ENCODE measurements at regions not wholly inside any gene's neighbourhood (a gene's known extent, or its start where the extent isn't known, plus 50 kb on each side); places are given as distances from the start of the nearest gene placed in this dataset.
A peak's percentile ranks its signal among the peaks of the same experiment; 100 is the strongest.

GRCh38 chr22:44379817-44380755, 67.3 kb upstream of the SHISAL1 start:
- Histone ChIP-seq H3K27me3 (ENCODE audit: insufficient read depth, low read length) (peaks cover 47% of the 10 kb centered on the region), H3K36me3 (ENCODE audit: insufficient read depth, low read length) (no peaks in the 10 kb centered on the region), H3K4me3 (ENCODE audit: insufficient read depth, low read length) (no peak overlapping the region), H2AFZ (ENCODE audit: low read length) (no peak overlapping the region), H3K79me2 (ENCODE audit: insufficient read depth, low read length) (no peaks in the 10 kb centered on the region), H3K4me2 (ENCODE audit: insufficient read depth, low read length) (no peak overlapping the region), H3K27ac (ENCODE audit: low read depth, low read length) (no peak overlapping the region), H3K9me3 (ENCODE audit: low read depth, low read length) (peaks cover 8% of the 10 kb centered on the region), H4K20me1 (ENCODE audit: insufficient read depth, low read length) (no peaks in the 10 kb centered on the region), H3K4me1 (ENCODE audit: insufficient read depth, low read length) (no peaks in the 10 kb centered on the region)
- TF ChIP-seq, protein P1, sequence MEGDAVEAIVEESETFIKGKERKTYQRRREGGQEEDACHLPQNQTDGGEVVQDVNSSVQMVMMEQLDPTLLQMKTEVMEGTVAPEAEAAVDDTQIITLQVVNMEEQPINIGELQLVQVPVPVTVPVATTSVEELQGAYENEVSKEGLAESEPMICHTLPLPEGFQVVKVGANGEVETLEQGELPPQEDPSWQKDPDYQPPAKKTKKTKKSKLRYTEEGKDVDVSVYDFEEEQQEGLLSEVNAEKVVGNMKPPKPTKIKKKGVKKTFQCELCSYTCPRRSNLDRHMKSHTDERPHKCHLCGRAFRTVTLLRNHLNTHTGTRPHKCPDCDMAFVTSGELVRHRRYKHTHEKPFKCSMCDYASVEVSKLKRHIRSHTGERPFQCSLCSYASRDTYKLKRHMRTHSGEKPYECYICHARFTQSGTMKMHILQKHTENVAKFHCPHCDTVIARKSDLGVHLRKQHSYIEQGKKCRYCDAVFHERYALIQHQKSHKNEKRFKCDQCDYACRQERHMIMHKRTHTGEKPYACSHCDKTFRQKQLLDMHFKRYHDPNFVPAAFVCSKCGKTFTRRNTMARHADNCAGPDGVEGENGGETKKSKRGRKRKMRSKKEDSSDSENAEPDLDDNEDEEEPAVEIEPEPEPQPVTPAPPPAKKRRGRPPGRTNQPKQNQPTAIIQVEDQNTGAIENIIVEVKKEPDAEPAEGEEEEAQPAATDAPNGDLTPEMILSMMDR (IDR thresholded peaks at IDR 0.05; ENCODE audit: extremely low read depth, low read depth, low read length) = no peak
- DNase-seq (ENCODE audit: insufficient read length, low spot score, missing footprints) = peak; percentile 49

DNA sequence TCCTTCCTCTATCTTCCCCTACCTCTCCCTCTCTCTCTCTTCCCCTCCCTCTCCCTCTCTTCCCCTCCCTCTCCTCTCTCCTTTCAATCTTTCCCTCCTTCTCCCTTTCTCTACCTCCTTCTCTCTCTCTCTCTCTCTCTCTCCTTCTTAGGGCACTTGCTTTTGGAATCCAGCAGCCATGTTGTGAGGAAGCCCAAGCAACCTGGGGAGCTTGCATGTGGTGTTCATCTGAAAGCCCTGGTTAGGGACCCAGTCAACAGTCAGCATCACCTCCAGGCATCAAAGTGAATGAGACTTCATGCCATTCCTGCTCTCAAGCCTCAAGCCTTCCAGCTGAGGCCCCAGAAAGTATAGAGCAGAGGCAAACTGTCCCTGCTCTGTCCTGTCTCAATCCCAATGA, 65.6 kb upstream of the SHISAL1 start:
- no peak overlapping the region for H3K4me3 ChIP-seq (ENCODE audit: insufficient read depth, low read length)
- H3K9me3 ChIP-seq (ENCODE audit: low read depth, low read length) = peaks cover 14% of the 10 kb centered on the region
- H2AFZ ChIP-seq (ENCODE audit: low read length) = no peak overlapping the region
- no peak overlapping the region for H3K27ac ChIP-seq (ENCODE audit: low read depth, low read length)
- H3K27me3 ChIP-seq (ENCODE audit: insufficient read depth, low read length) = peaks cover 39% of the 10 kb centered on the region
- H3K79me2 ChIP-seq (ENCODE audit: insufficient read depth, low read length) = no peaks in the 10 kb centered on the region
- DNase-seq (ENCODE audit: insufficient read length, low spot score, missing footprints) = no peak
- H3K36me3 ChIP-seq (ENCODE audit: insufficient read depth, low read length) = no peaks in the 10 kb centered on the region
- no peak overlapping the region for H3K4me2 ChIP-seq (ENCODE audit: insufficient read depth, low read length)
- no peaks in the 10 kb centered on the region for H4K20me1 ChIP-seq (ENCODE audit: insufficient read depth, low read length)
- H3K4me1 ChIP-seq (ENCODE audit: insufficient read depth, low read length) = no peaks in the 10 kb centered on the region
- TF ChIP-seq, protein P1 (IDR thresholded peaks at IDR 0.05; ENCODE audit: extremely low read depth, low read depth, low read length) = no peak

DNA sequence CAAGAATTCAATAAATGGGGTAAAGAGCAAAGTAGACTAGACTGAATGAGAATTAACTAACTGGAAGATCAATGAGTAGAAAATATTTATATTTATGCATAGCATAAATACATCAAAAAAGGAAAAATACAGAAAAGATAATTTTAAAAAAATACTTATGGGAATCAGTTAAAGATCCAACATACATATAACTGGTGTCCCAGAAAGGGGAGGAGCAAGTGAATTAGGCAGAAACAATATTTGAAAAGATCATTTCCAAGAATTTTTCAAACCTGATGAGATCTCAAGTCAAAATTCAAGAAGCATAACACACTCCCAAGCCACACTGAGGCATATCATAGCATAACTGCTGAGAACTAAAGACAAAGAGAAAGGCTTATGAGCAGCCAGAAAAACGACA, 62.7 kb upstream of the SHISAL1 start:
- H3K4me1 ChIP-seq (ENCODE audit: insufficient read depth, low read length) = no peaks in the 10 kb centered on the region
- H3K4me2 ChIP-seq (ENCODE audit: insufficient read depth, low read length) = no peak overlapping the region
- no peaks in the 10 kb centered on the region for H3K79me2 ChIP-seq (ENCODE audit: insufficient read depth, low read length)
- H3K27me3 ChIP-seq (ENCODE audit: insufficient read depth, low read length) = peaks cover 11% of the 10 kb centered on the region
- DNase-seq (ENCODE audit: insufficient read length, low spot score, missing footprints) = no peak
- no peak overlapping the region for H3K4me3 ChIP-seq (ENCODE audit: insufficient read depth, low read length)
- H2AFZ ChIP-seq (ENCODE audit: low read length) = no peak overlapping the region
- no peaks in the 10 kb centered on the region for H4K20me1 ChIP-seq (ENCODE audit: insufficient read depth, low read length)
- no peaks in the 10 kb centered on the region for H3K36me3 ChIP-seq (ENCODE audit: insufficient read depth, low read length)
- H3K9me3 ChIP-seq (ENCODE audit: low read depth, low read length) = peaks cover 14% of the 10 kb centered on the region
- TF ChIP-seq, protein P1 (IDR thresholded peaks at IDR 0.05; ENCODE audit: extremely low read depth, low read depth, low read length) = no peak
- no peak overlapping the region for H3K27ac ChIP-seq (ENCODE audit: low read depth, low read length)

DNA sequence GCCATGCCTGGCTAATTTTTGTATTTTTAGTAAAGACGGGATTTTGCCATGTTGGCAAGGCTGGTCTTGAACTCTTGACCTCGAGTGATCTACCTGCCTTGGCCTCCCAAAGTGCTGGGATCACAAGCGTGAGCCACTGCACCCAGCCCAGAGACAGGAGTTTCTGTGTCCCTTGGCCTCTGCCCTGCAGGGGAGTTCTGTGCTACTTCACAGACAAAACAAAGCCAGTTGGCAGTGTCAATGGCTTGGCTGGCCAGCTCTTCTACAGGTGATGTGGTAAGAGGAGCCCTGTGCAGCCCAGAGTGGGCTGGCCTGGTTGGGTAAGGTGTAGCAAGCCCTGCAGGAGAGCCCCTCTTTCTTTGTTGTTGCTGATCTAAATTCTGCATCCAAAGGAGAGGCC, 60.5 kb upstream of the SHISAL1 start:
- Histone ChIP-seq H3K36me3 (ENCODE audit: insufficient read depth, low read length) (no peaks in the 10 kb centered on the region), H4K20me1 (ENCODE audit: insufficient read depth, low read length) (no peaks in the 10 kb centered on the region), H3K27ac (ENCODE audit: low read depth, low read length) (no peak overlapping the region), H3K4me2 (ENCODE audit: insufficient read depth, low read length) (no peak overlapping the region), H3K4me3 (ENCODE audit: insufficient read depth, low read length) (no peak overlapping the region), H3K79me2 (ENCODE audit: insufficient read depth, low read length) (no peaks in the 10 kb centered on the region), H2AFZ (ENCODE audit: low read length) (no peak overlapping the region), H3K27me3 (ENCODE audit: insufficient read depth, low read length) (no peaks in the 10 kb centered on the region), H3K9me3 (ENCODE audit: low read depth, low read length) (peaks cover 10% of the 10 kb centered on the region), H3K4me1 (ENCODE audit: insufficient read depth, low read length) (no peaks in the 10 kb centered on the region)
- TF ChIP-seq, protein P1 (IDR thresholded peaks at IDR 0.05; ENCODE audit: extremely low read depth, low read depth, low read length) = no peak
- DNase-seq (ENCODE audit: insufficient read length, low spot score, missing footprints) = no peak

All from osteoblast (primary cell).